ENCODE measurements at regions not wholly inside any gene's neighbourhood (a gene's known extent, or its start where the extent isn't known, plus 50 kb on each side); places are given as distances from the start of the nearest gene placed in this dataset.

- TF ChIP-seq CTCF (IDR thresholded peaks at IDR 0.05) (no peak), EZH2 (IDR thresholded peaks at IDR 0.05; ENCODE audit: borderline replicate concordance, insufficient read depth, low read depth, low read length, poor library complexity, severe bottlenecking) (no peak)
These were observed 140.7 kb upstream of the SPRY4 start for GRCh38 chr5:142465476-142465875.
